ENCODE measurements at regions not wholly inside any gene's neighbourhood (a gene's known extent, or its start where the extent isn't known, plus 50 kb on each side); places are given as distances from the start of the nearest gene placed in this dataset.
"Not testable (repeated sequence)": the region's sequence is repeated elsewhere in the genome, so short reads cannot be mapped to it uniquely, and the experiment has no call there.

DNA sequence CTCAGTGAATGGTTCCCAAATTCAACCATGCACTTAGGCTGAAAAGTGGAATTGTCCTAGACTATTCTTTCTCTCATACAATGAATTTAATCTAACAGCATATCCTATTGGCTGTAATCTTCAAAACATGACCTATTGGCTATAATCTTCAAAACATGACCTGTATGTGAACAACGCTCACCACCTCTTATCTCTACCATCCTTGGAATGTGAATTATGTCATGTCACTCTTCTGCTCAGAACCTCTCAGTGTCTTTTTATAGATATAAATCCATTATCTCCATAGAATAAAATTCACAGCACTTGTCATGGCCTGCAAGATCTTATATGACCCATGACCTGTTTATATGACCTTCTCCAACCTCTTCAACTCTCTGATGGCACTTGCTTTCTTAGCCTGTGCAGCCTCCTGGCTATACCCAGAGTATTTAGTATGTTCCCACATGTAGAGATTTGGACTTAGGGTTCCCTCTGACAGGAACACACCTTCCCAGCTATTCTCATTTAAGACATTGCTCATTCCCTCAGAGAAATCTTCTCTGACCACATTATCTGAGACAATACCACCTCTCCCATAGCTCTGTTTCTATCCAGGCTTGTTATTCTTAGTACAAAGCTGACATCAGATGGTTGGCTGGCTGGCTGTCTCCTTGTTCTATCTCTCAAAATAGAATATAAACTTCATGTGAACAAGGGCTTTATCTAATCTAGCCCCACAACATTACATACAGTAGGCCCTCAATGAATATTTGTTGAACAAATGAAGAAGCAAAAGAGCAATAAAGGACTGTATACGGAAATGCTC lies 275.0 kb upstream of the PREP start:
- POLR2A ChIA-PET, result no interaction called here
- no TSS peak for BruUV-seq (replicated peaks)
- Histone ChIP-seq H3K27ac (ENCODE audit: low read depth, low read length, poor library complexity, severe bottlenecking) (no peak overlapping the region), H3K4me2 (ENCODE audit: low read length) (no peak overlapping the region), H4K20me1 (ENCODE audit: insufficient read depth, low read length) (no peaks in the 10 kb centered on the region), H3K36me3 (ENCODE audit: insufficient read depth, low read length) (no peaks in the 10 kb centered on the region), H3K9me3 (ENCODE audit: low read length) (no peaks in the 10 kb centered on the region), H3K4me1 (ENCODE audit: insufficient read depth, low read length, poor library complexity, severe bottlenecking) (no peaks in the 10 kb centered on the region), H3K79me2 (ENCODE audit: insufficient read depth, low read depth, low read length) (no peaks in the 10 kb centered on the region), H3K4me3 (ENCODE audit: low read depth, low read length, poor library complexity, severe bottlenecking) (no peak overlapping the region), H2AFZ (ENCODE audit: low read length) (no peak overlapping the region), H3K9me2 (ENCODE audit: insufficient read depth, low read length) (no peaks in the 10 kb centered on the region)
- TF ChIP-seq EZH2phosphoT487 (IDR thresholded peaks at IDR 0.05; ENCODE audit: borderline replicate concordance, low read depth, low read length) (no peak), CTCF (conservative IDR thresholded peaks at IDR 0.05; ENCODE audit: low read length) (no peak)
- DNase-seq (ENCODE audit: low spot score), result no peak
- intact Hi-C loops (cut with micrococcal nuclease; ENCODE audit: unreplicated experiment), result no loop called here
- CTCF ChIA-PET (ENCODE audit: unreplicated experiment), result no interaction called here

DNA sequence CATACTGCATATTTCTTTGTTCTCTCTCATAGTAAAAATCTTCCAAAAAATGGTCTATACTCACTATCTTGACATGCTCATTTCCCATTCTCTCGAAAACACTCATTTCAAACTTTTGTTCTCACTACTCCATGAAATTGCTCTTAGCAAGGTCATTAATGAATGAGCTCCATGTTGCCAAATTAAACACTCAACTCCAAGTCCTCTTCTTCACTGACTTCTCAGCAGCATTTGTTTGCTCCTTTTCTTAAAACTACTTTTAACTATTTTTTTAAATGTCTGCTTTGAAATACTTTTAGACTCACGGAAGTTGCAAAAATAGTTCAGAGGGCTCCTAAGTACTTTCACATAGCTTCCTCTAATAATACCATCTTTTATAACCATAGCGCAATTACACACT lies 274.0 kb upstream of the PREP start:
- intact Hi-C loops (cut with micrococcal nuclease; ENCODE audit: unreplicated experiment), result no loop called here
- DNase-seq (ENCODE audit: low spot score), result no peak
- Histone ChIP-seq H3K4me2 (ENCODE audit: low read length) (no peak overlapping the region), H3K4me1 (ENCODE audit: insufficient read depth, low read length, poor library complexity, severe bottlenecking) (no peaks in the 10 kb centered on the region), H3K4me3 (ENCODE audit: low read depth, low read length, poor library complexity, severe bottlenecking) (no peak overlapping the region), H3K79me2 (ENCODE audit: insufficient read depth, low read depth, low read length) (no peaks in the 10 kb centered on the region), H2AFZ (ENCODE audit: low read length) (no peak overlapping the region), H3K36me3 (ENCODE audit: insufficient read depth, low read length) (no peaks in the 10 kb centered on the region), H3K27ac (ENCODE audit: low read depth, low read length, poor library complexity, severe bottlenecking) (no peak overlapping the region), H3K9me3 (ENCODE audit: low read length) (no peaks in the 10 kb centered on the region), H4K20me1 (ENCODE audit: insufficient read depth, low read length) (no peaks in the 10 kb centered on the region), H3K9me2 (ENCODE audit: insufficient read depth, low read length) (no peaks in the 10 kb centered on the region)
- no peak for TF ChIP-seq EZH2phosphoT487 (IDR thresholded peaks at IDR 0.05; ENCODE audit: borderline replicate concordance, low read depth, low read length)
- no peak for TF ChIP-seq CTCF (conservative IDR thresholded peaks at IDR 0.05; ENCODE audit: low read length)
- CTCF ChIA-PET (ENCODE audit: unreplicated experiment), result no interaction called here
- POLR2A ChIA-PET, result interaction anchor here (0.9 kb wide), 1 partner anchor 12 kb away, joined by 3 read pairs; no protein-coding TSS in a partner anchor
- no TSS peak for BruUV-seq (replicated peaks)

DNA sequence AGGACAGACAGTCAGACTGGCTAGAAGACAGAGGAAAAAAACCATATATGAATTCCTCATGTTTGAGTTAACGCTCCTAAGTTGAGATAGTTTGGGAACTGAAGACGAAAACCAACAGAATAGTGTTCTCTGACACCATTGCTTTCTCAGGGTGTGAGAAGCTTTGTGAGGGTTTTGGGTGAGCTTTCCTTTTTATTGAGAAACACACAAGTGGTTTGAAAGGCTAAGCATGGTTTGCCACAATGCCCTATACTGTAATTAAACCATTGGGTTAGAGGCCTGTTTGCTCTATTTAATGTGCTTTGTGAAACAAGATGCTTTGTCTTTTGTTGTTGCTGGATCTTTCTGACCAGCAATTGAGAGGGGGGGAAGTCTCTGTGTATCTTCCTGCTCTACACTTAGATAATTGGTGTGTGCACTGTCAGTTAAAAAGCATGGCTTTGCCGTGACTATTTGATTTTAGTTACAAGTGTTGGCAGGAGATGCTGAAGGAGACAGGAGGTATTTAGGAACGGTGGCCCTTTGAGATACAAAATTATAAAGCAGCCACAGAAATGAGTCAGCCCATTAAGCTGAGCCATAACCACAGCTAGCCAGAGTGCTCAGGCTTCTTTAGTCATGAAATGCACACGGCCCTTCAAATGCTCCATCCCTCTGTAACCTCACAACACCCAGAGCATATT lies 273.0 kb upstream of the PREP start:
- Histone ChIP-seq H3K4me2 (ENCODE audit: low read length) (no peak overlapping the region), H3K9me3 (ENCODE audit: low read length) (no peaks in the 10 kb centered on the region), H3K27ac (ENCODE audit: low read depth, low read length, poor library complexity, severe bottlenecking) (no peak overlapping the region), H4K20me1 (ENCODE audit: insufficient read depth, low read length) (no peaks in the 10 kb centered on the region), H2AFZ (ENCODE audit: low read length) (no peak overlapping the region), H3K4me1 (ENCODE audit: insufficient read depth, low read length, poor library complexity, severe bottlenecking) (no peaks in the 10 kb centered on the region), H3K9me2 (ENCODE audit: insufficient read depth, low read length) (no peaks in the 10 kb centered on the region), H3K36me3 (ENCODE audit: insufficient read depth, low read length) (no peaks in the 10 kb centered on the region), H3K4me3 (ENCODE audit: low read depth, low read length, poor library complexity, severe bottlenecking) (no peak overlapping the region), H3K79me2 (ENCODE audit: insufficient read depth, low read depth, low read length) (no peaks in the 10 kb centered on the region)
- ChIA-PET POLR2A (interaction anchor here (0.6 kb wide), 1 partner anchor 966 kb away, joined by 5 read pairs; no protein-coding TSS in a partner anchor), CTCF (ENCODE audit: unreplicated experiment) (no interaction called here)
- no peak for DNase-seq (ENCODE audit: low spot score)
- intact Hi-C loops (cut with micrococcal nuclease; ENCODE audit: unreplicated experiment), result no loop called here
- TF ChIP-seq CTCF (conservative IDR thresholded peaks at IDR 0.05; ENCODE audit: low read length), result no peak
- no peak for TF ChIP-seq EZH2phosphoT487 (IDR thresholded peaks at IDR 0.05; ENCODE audit: borderline replicate concordance, low read depth, low read length)
- BruUV-seq (replicated peaks), result no TSS peak

DNA sequence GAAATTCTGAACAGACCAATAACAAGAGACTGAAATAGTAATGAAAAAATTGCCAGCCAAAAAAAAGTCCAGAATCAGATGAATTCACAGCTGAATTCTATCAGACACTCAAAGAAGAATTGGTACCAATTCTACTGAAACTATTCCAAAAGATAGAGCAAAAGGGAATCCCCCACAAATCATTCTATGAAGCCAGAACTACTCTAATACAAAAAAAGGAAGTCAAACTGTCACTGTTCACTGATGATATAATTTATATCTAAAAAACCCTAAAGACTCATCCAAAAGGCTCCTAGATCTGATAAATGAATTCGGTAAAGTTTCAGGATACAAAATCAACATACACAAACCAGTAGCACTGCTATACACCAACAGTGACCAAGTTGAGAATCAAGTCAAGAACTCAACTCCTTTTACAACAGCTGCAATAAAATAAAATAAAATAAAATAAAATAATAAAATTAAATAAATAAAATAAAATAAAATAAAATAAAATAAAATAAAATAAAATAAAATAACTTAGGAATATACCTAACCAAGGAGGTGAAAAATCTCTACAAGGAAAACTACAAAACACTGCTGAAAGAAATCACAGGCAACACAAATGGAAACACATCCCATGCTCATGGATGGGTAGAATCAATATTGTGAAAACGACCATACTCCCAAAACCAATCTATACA lies 270.1 kb upstream of the PREP start:
- H3K27ac ChIP-seq (ENCODE audit: low read depth, low read length, poor library complexity, severe bottlenecking); H3K79me2 ChIP-seq (ENCODE audit: insufficient read depth, low read depth, low read length); H3K4me2 ChIP-seq (ENCODE audit: low read length); BruUV-seq (replicated peaks); H4K20me1 ChIP-seq (ENCODE audit: insufficient read depth, low read length); H3K4me3 ChIP-seq (ENCODE audit: low read depth, low read length, poor library complexity, severe bottlenecking); H3K36me3 ChIP-seq (ENCODE audit: insufficient read depth, low read length); H3K9me2 ChIP-seq (ENCODE audit: insufficient read depth, low read length); H3K4me1 ChIP-seq (ENCODE audit: insufficient read depth, low read length, poor library complexity, severe bottlenecking); POLR2A ChIA-PET; CTCF ChIA-PET (ENCODE audit: unreplicated experiment); H2AFZ ChIP-seq (ENCODE audit: low read length); intact Hi-C loops (cut with micrococcal nuclease; ENCODE audit: unreplicated experiment); H3K9me3 ChIP-seq (ENCODE audit: low read length); DNase-seq (ENCODE audit: low spot score): not testable (repeated sequence)

Data from OCI-LY7 (cell line).